Fibroblast of lung (primary cell): ENCODE measurements at regions not wholly inside any gene's neighbourhood (a gene's known extent, or its start where the extent isn't known, plus 50 kb on each side); places are given as distances from the start of the nearest gene placed in this dataset.

Experiments used
- DNase-seq, 2 donors: peaks; one replicate each; pipeline versions ENCODE4 v3.0.0 to v3.0.0-alpha.2; 2010; ENCODE audit warnings: low read depth in 2 of 2
- H2AFZ ChIP-seq: 2 replicates; pipeline ENCODE4 v1.5.1; 2012; ENCODE audit warnings: low read length, control low read depth, inconsistent platforms
- H3K27ac ChIP-seq: 2 replicates; pipeline ENCODE4 v1.5.1; 2011; ENCODE audit warnings: low read length, control low read depth; ENCODE audit not compliant: insufficient read depth
- H3K27me3 ChIP-seq: 2 replicates; pipeline ENCODE4 v1.5.1; 2011; ENCODE audit warnings: mild to moderate bottlenecking, low read length; ENCODE audit not compliant: control insufficient read depth, insufficient read depth
- H3K36me3 ChIP-seq: 2 replicates; pipeline ENCODE4 v1.5.1; 2011; ENCODE audit warnings: low read length; ENCODE audit not compliant: control insufficient read depth, insufficient read depth
- H3K4me1 ChIP-seq: 2 replicates; pipeline ENCODE4 v1.5.1; 2011; ENCODE audit warnings: low read length; ENCODE audit not compliant: control insufficient read depth, insufficient read depth; ENCODE audit errors: extremely low read depth
- H3K4me2 ChIP-seq: 2 replicates; pipeline ENCODE4 v1.5.1; 2011; ENCODE audit warnings: low read length, control low read depth; ENCODE audit not compliant: insufficient read depth; ENCODE audit errors: extremely low read depth
- H3K4me3 ChIP-seq, 4 experiments: fragments of 200-600 bp in 1 of 4; sonication (generic) in 1 of 4; replicated peaks in 1 of 4; 2 replicates each; pipeline ENCODE4 v1.5.1; 2011 to 2016; ENCODE audit warnings: low read length in 4 of 4, low read depth in 3 of 4, mild to moderate bottlenecking in 3 of 4, control low read depth in 2 of 4, inconsistent platforms in 1 of 4, mixed read lengths in 1 of 4; ENCODE audit not compliant: insufficient read depth in 1 of 4; ENCODE audit errors: control extremely low read depth in 1 of 4
- H3K79me2 ChIP-seq: 2 replicates; pipeline ENCODE4 v1.5.1; 2012; ENCODE audit warnings: mild to moderate bottlenecking, low read length, inconsistent platforms; ENCODE audit not compliant: control insufficient read depth, insufficient read depth
- H3K9ac ChIP-seq: 2 replicates; pipeline ENCODE4 v1.5.1; 2011; ENCODE audit warnings: mild to moderate bottlenecking, low read length, control low read depth; ENCODE audit not compliant: insufficient read depth
- H3K9me3 ChIP-seq: 2 replicates; pipeline ENCODE4 v1.5.1; 2012; ENCODE audit warnings: low read depth, low read length; ENCODE audit not compliant: control insufficient read depth, insufficient read depth
- H4K20me1 ChIP-seq: 2 replicates; pipeline ENCODE4 v1.5.1; 2011; ENCODE audit warnings: low read length; ENCODE audit not compliant: control insufficient read depth, insufficient read depth; ENCODE audit errors: extremely low read depth
- EZH2 ChIP-seq: IDR thresholded peaks from 2 replicates; pipeline ENCODE4 v1.5.1; 2012; ENCODE audit warnings: low read length, control low read depth, mild to moderate bottlenecking; ENCODE audit errors: missing control alignments
- TF ChIP-seq, protein P1 (sequence below), 2 donors: IDR thresholded peaks in 1 of 2; conservative IDR thresholded peaks in 1 of 2; 1 replicate in 1 of 2; 2 replicates in 1 of 2; pipeline ENCODE4 v1.5.1; 2011 to 2012; ENCODE audit warnings: low read length in 2 of 2, control low read depth in 1 of 2, inconsistent platforms in 1 of 2, low read depth in 1 of 2, mild to moderate bottlenecking in 1 of 2

DNA sequence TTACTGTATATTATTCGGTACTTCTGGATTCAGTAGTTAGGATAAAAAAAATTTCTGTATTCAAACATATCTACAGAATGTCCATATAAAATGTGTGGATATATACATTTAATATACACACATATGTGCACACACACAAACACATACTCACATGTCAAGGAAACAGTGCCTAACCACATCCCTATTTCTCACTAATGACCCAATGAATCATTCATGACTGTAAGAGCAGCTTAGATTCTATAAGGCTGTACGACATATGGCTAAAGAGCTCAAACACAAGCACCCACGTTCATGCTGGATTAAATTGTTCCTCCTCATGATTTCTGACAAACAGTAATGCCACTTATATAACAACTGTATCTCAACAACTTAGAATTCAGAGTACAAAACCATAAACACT is 457.3 kb downstream of the ADCYAP1 start:
- no peak overlapping the region for H3K27ac ChIP-seq
- H3K27me3 ChIP-seq: no peaks in the 10 kb centered on the region
- no peaks in the 10 kb centered on the region for H3K79me2 ChIP-seq
- no peak overlapping the region for H3K4me3 ChIP-seq
- TF ChIP-seq EZH2: no peak
- TF ChIP-seq, protein P1, sequence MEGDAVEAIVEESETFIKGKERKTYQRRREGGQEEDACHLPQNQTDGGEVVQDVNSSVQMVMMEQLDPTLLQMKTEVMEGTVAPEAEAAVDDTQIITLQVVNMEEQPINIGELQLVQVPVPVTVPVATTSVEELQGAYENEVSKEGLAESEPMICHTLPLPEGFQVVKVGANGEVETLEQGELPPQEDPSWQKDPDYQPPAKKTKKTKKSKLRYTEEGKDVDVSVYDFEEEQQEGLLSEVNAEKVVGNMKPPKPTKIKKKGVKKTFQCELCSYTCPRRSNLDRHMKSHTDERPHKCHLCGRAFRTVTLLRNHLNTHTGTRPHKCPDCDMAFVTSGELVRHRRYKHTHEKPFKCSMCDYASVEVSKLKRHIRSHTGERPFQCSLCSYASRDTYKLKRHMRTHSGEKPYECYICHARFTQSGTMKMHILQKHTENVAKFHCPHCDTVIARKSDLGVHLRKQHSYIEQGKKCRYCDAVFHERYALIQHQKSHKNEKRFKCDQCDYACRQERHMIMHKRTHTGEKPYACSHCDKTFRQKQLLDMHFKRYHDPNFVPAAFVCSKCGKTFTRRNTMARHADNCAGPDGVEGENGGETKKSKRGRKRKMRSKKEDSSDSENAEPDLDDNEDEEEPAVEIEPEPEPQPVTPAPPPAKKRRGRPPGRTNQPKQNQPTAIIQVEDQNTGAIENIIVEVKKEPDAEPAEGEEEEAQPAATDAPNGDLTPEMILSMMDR (conservative IDR thresholded peaks at IDR 0.05 in 1 of 2, IDR thresholded peaks at IDR 0.05 in 1 of 2; ENCODE audit: low read depth in 1 of 2, low read length in 2 of 2): no peak
- no peaks in the 10 kb centered on the region for H3K9me3 ChIP-seq
- no peak overlapping the region for H2AFZ ChIP-seq
- no peaks in the 10 kb centered on the region for H3K4me1 ChIP-seq
- H3K4me2 ChIP-seq: no peak overlapping the region
- no peak overlapping the region for H3K9ac ChIP-seq
- no peak for DNase-seq
- no peaks in the 10 kb centered on the region for H4K20me1 ChIP-seq
- H3K36me3 ChIP-seq: no peaks in the 10 kb centered on the region

DNA sequence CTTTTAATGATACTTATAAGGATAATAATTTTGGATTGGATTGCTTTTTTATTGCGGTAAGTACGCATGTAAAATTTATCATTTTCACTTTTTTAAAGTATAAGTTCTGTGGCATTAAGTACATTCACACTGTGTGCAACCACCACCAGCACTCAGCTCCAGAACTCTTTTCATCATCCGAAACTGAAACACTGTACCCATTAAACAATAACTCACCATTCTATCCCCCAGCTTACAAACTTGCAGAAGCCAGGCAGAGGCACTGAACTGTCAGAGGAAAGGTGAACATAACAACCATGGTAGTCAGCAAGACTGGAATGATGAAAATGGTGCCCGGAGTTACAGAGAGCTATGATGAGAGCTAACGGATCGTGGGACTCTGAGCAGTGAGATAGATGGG is 465.9 kb downstream of the ADCYAP1 start:
- H3K9ac ChIP-seq: no peak overlapping the region
- H3K36me3 ChIP-seq: no peaks in the 10 kb centered on the region
- H3K9me3 ChIP-seq: no peaks in the 10 kb centered on the region
- no peaks in the 10 kb centered on the region for H3K4me1 ChIP-seq
- H2AFZ ChIP-seq: no peak overlapping the region
- H3K27me3 ChIP-seq: no peaks in the 10 kb centered on the region
- H4K20me1 ChIP-seq: no peaks in the 10 kb centered on the region
- H3K27ac ChIP-seq: no peak overlapping the region
- H3K4me3 ChIP-seq: no peak overlapping the region
- no peaks in the 10 kb centered on the region for H3K79me2 ChIP-seq
- DNase-seq: no peak
- TF ChIP-seq, protein P1 (conservative IDR thresholded peaks at IDR 0.05 in 1 of 2, IDR thresholded peaks at IDR 0.05 in 1 of 2; ENCODE audit: low read depth in 1 of 2, low read length in 2 of 2): no peak
- no peak for TF ChIP-seq EZH2
- H3K4me2 ChIP-seq: no peak overlapping the region

DNA sequence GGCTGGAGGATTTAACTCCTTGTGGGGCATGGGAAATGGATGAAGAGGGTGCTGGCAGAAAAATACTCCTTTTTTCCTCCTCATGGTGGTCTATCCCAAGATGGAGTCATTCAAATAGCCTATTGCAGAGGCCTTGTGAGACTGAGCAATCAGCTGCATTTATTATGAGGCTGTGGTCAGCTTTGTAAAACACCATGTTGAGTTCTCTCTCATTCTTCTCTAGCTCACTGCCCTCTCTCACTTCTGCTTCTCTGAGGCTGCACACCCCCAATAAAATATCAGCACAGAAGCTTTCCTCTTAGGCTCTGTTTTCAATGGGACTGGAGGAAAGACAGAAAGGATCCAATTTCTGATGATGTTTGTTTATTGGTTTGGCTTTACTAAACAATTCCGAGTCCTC is 467.1 kb downstream of the ADCYAP1 start:
- no peak overlapping the region for H3K9ac ChIP-seq
- no peak overlapping the region for H2AFZ ChIP-seq
- H3K27me3 ChIP-seq: no peaks in the 10 kb centered on the region
- H3K4me1 ChIP-seq: no peaks in the 10 kb centered on the region
- no peak overlapping the region for H3K4me2 ChIP-seq
- TF ChIP-seq EZH2: no peak
- TF ChIP-seq, protein P1 (conservative IDR thresholded peaks at IDR 0.05 in 1 of 2, IDR thresholded peaks at IDR 0.05 in 1 of 2; ENCODE audit: low read depth in 1 of 2, low read length in 2 of 2): no peak
- H3K27ac ChIP-seq: no peak overlapping the region
- no peak for DNase-seq
- H3K36me3 ChIP-seq: no peaks in the 10 kb centered on the region
- H3K4me3 ChIP-seq: no peak overlapping the region
- no peaks in the 10 kb centered on the region for H4K20me1 ChIP-seq
- H3K79me2 ChIP-seq: no peaks in the 10 kb centered on the region
- H3K9me3 ChIP-seq: no peaks in the 10 kb centered on the region
